ENCODE measurements at regions not wholly inside any gene's neighbourhood (a gene's known extent, or its start where the extent isn't known, plus 50 kb on each side); places are given as distances from the start of the nearest gene placed in this dataset.

DNA sequence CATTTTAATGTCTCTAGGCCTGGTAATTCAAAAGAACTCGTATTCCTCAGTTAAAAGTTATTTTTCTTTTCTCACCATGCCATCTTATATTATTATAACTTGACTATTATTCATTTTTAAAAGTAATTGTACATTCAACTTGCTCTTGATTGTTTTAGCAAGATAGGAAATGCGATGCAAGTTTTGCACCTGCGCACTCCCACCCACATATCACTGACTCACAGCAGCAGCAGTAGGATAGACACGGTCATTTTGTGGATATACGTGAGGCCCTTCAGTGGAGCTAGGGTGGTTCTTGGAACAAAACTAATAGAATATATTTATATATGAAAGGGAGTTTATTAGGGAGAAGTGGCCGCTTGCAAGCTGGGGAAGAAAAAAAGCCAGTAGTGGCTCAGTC lies 95.5 kb upstream of the UBE3A start:
- TF ChIP-seq, protein P1, sequence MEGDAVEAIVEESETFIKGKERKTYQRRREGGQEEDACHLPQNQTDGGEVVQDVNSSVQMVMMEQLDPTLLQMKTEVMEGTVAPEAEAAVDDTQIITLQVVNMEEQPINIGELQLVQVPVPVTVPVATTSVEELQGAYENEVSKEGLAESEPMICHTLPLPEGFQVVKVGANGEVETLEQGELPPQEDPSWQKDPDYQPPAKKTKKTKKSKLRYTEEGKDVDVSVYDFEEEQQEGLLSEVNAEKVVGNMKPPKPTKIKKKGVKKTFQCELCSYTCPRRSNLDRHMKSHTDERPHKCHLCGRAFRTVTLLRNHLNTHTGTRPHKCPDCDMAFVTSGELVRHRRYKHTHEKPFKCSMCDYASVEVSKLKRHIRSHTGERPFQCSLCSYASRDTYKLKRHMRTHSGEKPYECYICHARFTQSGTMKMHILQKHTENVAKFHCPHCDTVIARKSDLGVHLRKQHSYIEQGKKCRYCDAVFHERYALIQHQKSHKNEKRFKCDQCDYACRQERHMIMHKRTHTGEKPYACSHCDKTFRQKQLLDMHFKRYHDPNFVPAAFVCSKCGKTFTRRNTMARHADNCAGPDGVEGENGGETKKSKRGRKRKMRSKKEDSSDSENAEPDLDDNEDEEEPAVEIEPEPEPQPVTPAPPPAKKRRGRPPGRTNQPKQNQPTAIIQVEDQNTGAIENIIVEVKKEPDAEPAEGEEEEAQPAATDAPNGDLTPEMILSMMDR (IDR thresholded peaks at IDR 0.05), result no peak
- no peak for TF ChIP-seq POLR2A (IDR thresholded peaks at IDR 0.05)
- no peak for TF ChIP-seq POLR2AphosphoS5 (IDR thresholded peaks at IDR 0.05)
- no peak for TF ChIP-seq EP300 (IDR thresholded peaks at IDR 0.05)

All from suprapubic skin (tissue), 4 donors.